Fibroblast of mammary gland (primary cell): ENCODE measurements at regions not wholly inside any gene's neighbourhood (a gene's known extent, or its start where the extent isn't known, plus 50 kb on each side); places are given as distances from the start of the nearest gene placed in this dataset.

Experiments used
- DNase-seq: peaks from one replicate; pipeline ENCODE4 v3.0.0-alpha.2; 2010; ENCODE audit warnings: low read depth
- H3K4me3 ChIP-seq: 2 replicates; pipeline ENCODE4 v1.5.1; 2011; ENCODE audit warnings: low read depth, mild to moderate bottlenecking, low read length, moderate library complexity; ENCODE audit not compliant: control insufficient read depth
- CTCF ChIP-seq: conservative IDR thresholded peaks from 2 replicates; pipeline ENCODE4 v1.5.1; 2011; ENCODE audit warnings: low read depth, low read length, inconsistent platforms; ENCODE audit not compliant: control insufficient read depth, insufficient read depth

- no peak for DNase-seq
- no peak for TF ChIP-seq CTCF
- no peak overlapping the region for H3K4me3 ChIP-seq
Measured at GRCh38 chr2:145015561-145015960, 495.6 kb upstream of the ZEB2 start.

GRCh38 chr2:145012806-145013205, 492.9 kb upstream of the ZEB2 start:
- no peak for DNase-seq
- no peak for TF ChIP-seq CTCF
- H3K4me3 ChIP-seq = no peak overlapping the region

- peak; percentile 89 for DNase-seq
- no peak for TF ChIP-seq CTCF
- H3K4me3 ChIP-seq = no peak overlapping the region
Measured at GRCh38 chr2:145012214-145012670, 492.3 kb upstream of the ZEB2 start.

GRCh38 chr2:145010635-145011034, 490.7 kb upstream of the ZEB2 start:
- no peak for DNase-seq
- no peak overlapping the region for H3K4me3 ChIP-seq
- no peak for TF ChIP-seq CTCF

GRCh38 chr2:145007960-145008263, 488.0 kb upstream of the ZEB2 start:
- H3K4me3 ChIP-seq = no peak overlapping the region

GRCh38 chr2:145007093-145007959, 487.4 kb upstream of the ZEB2 start:
- peak; percentile 20 for TF ChIP-seq CTCF
- H3K4me3 ChIP-seq = no peak overlapping the region
- peak; percentile 100 for DNase-seq

More at GRCh38 chr2:145007960-145008263, 488.0 kb upstream of the ZEB2 start:
- no peak for DNase-seq
- no peak for TF ChIP-seq CTCF
